ENCODE measurements at regions not wholly inside any gene's neighbourhood (a gene's known extent, or its start where the extent isn't known, plus 50 kb on each side); places are given as distances from the start of the nearest gene placed in this dataset.

GRCh38 chr6:170176898-170177771 lies 113.7 kb downstream of the DLL1 start:
- Histone ChIP-seq H3K9me3 (ENCODE audit: low read depth) (no peaks in the 10 kb centered on the region), H3K4me1 (ENCODE audit: low read depth) (no peaks in the 10 kb centered on the region), H3K27me3 (no peaks in the 10 kb centered on the region), H3K4me3 (no peak overlapping the region), H3K27ac (no peak overlapping the region), H3K36me3 (no peaks in the 10 kb centered on the region)
- TF ChIP-seq, protein P1, sequence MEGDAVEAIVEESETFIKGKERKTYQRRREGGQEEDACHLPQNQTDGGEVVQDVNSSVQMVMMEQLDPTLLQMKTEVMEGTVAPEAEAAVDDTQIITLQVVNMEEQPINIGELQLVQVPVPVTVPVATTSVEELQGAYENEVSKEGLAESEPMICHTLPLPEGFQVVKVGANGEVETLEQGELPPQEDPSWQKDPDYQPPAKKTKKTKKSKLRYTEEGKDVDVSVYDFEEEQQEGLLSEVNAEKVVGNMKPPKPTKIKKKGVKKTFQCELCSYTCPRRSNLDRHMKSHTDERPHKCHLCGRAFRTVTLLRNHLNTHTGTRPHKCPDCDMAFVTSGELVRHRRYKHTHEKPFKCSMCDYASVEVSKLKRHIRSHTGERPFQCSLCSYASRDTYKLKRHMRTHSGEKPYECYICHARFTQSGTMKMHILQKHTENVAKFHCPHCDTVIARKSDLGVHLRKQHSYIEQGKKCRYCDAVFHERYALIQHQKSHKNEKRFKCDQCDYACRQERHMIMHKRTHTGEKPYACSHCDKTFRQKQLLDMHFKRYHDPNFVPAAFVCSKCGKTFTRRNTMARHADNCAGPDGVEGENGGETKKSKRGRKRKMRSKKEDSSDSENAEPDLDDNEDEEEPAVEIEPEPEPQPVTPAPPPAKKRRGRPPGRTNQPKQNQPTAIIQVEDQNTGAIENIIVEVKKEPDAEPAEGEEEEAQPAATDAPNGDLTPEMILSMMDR (IDR thresholded peaks at IDR 0.05; ENCODE audit: low read depth, low read length), result no peak
- DNase-seq (ENCODE audit: low read depth in 1 of 2, low spot score in 1 of 2), result no peak

- Histone ChIP-seq H3K27me3 (no peaks in the 10 kb centered on the region), H3K4me1 (ENCODE audit: low read depth) (no peaks in the 10 kb centered on the region), H3K4me3 (no peak overlapping the region), H3K27ac (no peak overlapping the region), H3K36me3 (no peaks in the 10 kb centered on the region), H3K9me3 (ENCODE audit: low read depth) (no peaks in the 10 kb centered on the region)
- TF ChIP-seq, protein P1 (IDR thresholded peaks at IDR 0.05; ENCODE audit: low read depth, low read length), result no peak
- no peak for DNase-seq (ENCODE audit: low read depth in 1 of 2, low spot score in 1 of 2)
Measured at GRCh38 chr6:170176136-170176897, 114.6 kb downstream of the DLL1 start.

DNA sequence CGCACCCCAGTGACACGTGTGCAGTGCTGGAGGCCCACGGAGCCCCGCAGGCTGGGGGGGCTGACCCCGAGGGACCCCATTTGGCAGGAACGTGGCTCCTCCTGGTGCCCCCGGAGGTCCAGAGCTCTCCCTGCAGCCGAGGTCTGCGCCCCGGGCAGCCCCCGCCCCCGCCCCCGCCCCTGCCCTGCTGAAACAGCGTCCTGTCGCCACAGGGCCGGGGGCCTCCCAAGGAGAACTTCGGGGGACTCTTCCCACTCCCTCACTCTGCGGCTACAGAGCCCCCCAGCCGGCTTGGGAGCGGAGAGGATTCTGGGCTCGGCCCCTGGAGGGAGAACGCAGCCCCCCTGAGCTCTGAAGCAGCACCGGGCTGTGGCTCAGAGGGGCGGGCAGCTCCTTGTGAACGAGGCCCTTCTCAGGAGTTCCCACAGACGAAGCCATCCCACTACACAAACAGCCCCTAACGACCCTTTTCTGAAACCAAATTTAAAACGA lies 115.2 kb downstream of the DLL1 start:
- DNase-seq (ENCODE audit: low read depth in 1 of 2, low spot score in 1 of 2), result no peak
- Histone ChIP-seq H3K9me3 (ENCODE audit: low read depth) (no peaks in the 10 kb centered on the region), H3K4me3 (no peak overlapping the region), H3K4me1 (ENCODE audit: low read depth) (no peaks in the 10 kb centered on the region), H3K27me3 (no peaks in the 10 kb centered on the region), H3K27ac (no peak overlapping the region), H3K36me3 (no peaks in the 10 kb centered on the region)
- TF ChIP-seq, protein P1 (IDR thresholded peaks at IDR 0.05; ENCODE audit: low read depth, low read length), result no peak

DNA sequence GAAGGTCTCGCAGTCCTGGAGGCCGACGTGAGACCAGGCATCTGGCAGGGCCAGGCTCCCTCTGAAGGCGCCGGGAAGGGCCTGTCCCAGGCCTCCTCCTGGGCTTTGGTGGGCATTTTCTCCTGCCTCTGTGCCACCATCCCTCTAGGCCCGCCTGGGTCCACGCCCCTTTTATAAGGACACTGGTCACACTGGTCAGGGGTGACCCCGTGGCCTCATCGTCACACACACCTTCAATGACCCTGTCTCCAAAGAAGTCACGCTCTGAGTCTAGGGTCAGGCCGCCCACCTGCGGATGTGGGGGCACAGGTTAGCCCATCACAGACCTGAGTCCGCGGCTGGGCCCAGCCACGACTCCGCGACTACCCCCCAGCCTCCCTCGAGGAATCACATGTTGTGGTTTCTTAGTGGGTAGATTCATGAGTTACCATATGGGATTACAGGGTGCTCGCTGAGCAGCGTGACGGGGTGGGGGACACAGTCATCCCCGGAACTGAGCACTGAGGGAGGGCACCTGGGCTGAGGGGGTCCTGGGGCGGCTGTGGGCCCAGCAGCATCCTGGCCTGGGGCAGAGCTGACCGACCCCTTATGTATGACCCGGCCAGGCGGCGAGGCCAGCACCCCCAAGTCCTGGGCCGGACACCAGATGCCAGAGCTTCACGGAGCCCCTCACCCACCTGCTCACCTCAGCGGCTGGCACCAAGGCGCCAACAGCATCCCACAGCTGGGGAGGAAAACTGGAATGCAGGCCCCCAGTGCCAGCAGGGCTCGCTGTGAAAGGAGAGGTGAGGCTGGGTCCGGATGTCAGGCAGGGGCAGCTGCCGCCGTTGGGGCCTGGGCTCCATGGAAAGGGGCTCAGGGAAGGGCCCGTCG lies 115.9 kb downstream of the DLL1 start:
- TF ChIP-seq, protein P1 (IDR thresholded peaks at IDR 0.05; ENCODE audit: low read depth, low read length), result no peak
- Histone ChIP-seq H3K4me1 (ENCODE audit: low read depth) (no peaks in the 10 kb centered on the region), H3K36me3 (no peaks in the 10 kb centered on the region), H3K27ac (no peak overlapping the region), H3K27me3 (no peaks in the 10 kb centered on the region), H3K9me3 (ENCODE audit: low read depth) (no peaks in the 10 kb centered on the region), H3K4me3 (no peak overlapping the region)
- DNase-seq (ENCODE audit: low read depth in 1 of 2, low spot score in 1 of 2), result no peak

GRCh38 chr6:170174124-170174770 lies 116.6 kb downstream of the DLL1 start:
- Histone ChIP-seq H3K4me3 (no peak overlapping the region), H3K9me3 (ENCODE audit: low read depth) (no peaks in the 10 kb centered on the region), H3K27ac (no peak overlapping the region), H3K36me3 (no peaks in the 10 kb centered on the region), H3K27me3 (no peaks in the 10 kb centered on the region), H3K4me1 (ENCODE audit: low read depth) (no peaks in the 10 kb centered on the region)
- no peak for DNase-seq (ENCODE audit: low read depth in 1 of 2, low spot score in 1 of 2)
- TF ChIP-seq, protein P1 (IDR thresholded peaks at IDR 0.05; ENCODE audit: low read depth, low read length), result no peak
